IPS-15b (cell line): ENCODE measurements at regions not wholly inside any gene's neighbourhood (a gene's known extent, or its start where the extent isn't known, plus 50 kb on each side); places are given as distances from the start of the nearest gene placed in this dataset.
"Not testable (repeated sequence)": the region's sequence is repeated elsewhere in the genome, so short reads cannot be mapped to it uniquely, and the experiment has no call there.

Experiments used
- H3K27me3 ChIP-seq: one replicate; pipeline ENCODE4 v1.6.1; 2013; ENCODE audit warnings: low read length; ENCODE audit not compliant: control insufficient read depth, insufficient read depth
- H3K36me3 ChIP-seq: one replicate; pipeline ENCODE4 v1.6.1; 2013; ENCODE audit warnings: low read length; ENCODE audit not compliant: control insufficient read depth, insufficient read depth
- H3K4me1 ChIP-seq: one replicate; pipeline ENCODE4 v1.6.1; 2013; ENCODE audit warnings: mild to moderate bottlenecking, low read length; ENCODE audit not compliant: control insufficient read depth, insufficient read depth
- H3K4me3 ChIP-seq: one replicate; pipeline ENCODE4 v1.5.1; 2013; ENCODE audit warnings: low read depth, low read length
- H3K9ac ChIP-seq: one replicate; pipeline ENCODE4 v1.6.1; 2013; ENCODE audit warnings: low read depth, mild to moderate bottlenecking, low read length
- H3K9me3 ChIP-seq: one replicate; pipeline ENCODE4 v1.6.1; 2013; ENCODE audit warnings: mild to moderate bottlenecking, low read length; ENCODE audit not compliant: control insufficient read depth, insufficient read depth

DNA sequence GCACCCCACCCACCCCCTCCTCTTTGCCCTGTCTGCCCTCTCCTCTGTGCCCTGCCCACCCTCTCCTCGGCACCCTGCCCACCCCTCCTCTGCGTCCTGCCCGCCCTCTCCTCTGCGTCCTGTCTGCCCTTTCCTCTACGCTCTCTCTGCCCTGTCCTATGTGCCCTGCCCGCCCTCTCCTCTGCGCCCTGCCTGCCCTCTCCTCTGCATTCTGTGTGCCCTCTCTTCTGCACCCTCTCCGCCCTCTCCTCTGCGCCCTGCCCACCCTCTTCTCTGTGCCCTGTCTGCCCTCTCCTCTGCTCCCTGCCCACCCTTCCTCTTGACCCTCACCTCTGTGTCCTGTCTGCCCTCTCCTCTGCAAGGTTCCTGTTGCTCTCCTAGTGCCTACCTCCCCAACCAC lies 233.6 kb downstream of the SMAD2 start:
- H3K9me3 ChIP-seq = no peaks in the 10 kb centered on the region
- H3K4me1 ChIP-seq = no peaks in the 10 kb centered on the region
- H3K9ac ChIP-seq = no peak overlapping the region
- no peaks in the 10 kb centered on the region for H3K36me3 ChIP-seq
- no peak overlapping the region for H3K4me3 ChIP-seq
- H3K27me3 ChIP-seq = peaks cover 2% of the 10 kb centered on the region

GRCh38 chr18:47691611-47692010 lies 238.8 kb downstream of the SMAD2 start:
- Histone ChIP-seq H3K27me3 (peaks cover 2% of the 10 kb centered on the region), H3K4me3 (no peak overlapping the region), H3K36me3 (no peaks in the 10 kb centered on the region), H3K9me3 (no peaks in the 10 kb centered on the region), H3K9ac (no peak overlapping the region), H3K4me1 (no peaks in the 10 kb centered on the region)

DNA sequence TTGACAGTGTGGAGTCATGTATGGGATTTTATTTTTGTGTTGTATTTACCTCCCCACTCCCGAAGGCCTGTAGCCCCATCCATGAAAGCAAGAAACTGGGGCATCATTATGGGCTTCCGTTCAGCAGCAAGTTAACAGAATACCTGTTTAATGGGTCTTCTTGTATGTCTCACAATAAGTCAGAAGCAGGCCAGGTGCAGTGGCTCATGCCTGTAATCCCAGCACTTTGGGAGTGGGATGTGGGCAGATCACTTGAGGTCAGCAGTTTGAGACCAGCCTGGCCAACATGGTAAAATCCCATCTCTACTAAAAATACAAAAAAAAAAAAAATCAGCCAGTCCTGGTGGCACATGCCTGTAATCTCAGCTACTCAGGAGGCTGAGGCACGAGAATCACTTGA lies 239.7 kb downstream of the SMAD2 start:
- not testable (repeated sequence) for H3K9me3 ChIP-seq, H3K36me3 ChIP-seq, H3K27me3 ChIP-seq, H3K4me1 ChIP-seq, H3K4me3 ChIP-seq, H3K9ac ChIP-seq

DNA sequence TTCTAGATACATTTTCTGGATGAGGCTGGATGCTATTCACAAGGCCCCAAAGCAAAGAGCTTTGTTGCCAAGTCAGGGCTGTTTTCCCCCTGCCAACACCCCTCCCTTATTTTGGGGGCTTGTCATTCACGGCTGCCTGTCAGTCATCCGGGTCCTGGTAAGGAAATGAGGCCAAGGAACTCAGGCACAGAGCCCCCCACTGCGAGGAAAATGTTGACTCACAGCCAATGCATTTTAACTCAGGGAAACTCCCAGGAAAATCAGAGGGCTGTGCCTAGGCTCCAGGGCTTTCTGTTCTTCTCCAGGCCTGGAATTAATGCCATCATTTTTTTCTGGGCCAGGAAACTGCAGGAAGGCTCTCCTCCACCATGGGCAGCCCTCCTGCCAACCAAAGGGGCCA lies 241.1 kb downstream of the SMAD2 start:
- no peak overlapping the region for H3K4me3 ChIP-seq
- no peaks in the 10 kb centered on the region for H3K36me3 ChIP-seq
- H3K9me3 ChIP-seq = no peaks in the 10 kb centered on the region
- no peak overlapping the region for H3K9ac ChIP-seq
- H3K27me3 ChIP-seq = no peaks in the 10 kb centered on the region
- H3K4me1 ChIP-seq = no peaks in the 10 kb centered on the region

DNA sequence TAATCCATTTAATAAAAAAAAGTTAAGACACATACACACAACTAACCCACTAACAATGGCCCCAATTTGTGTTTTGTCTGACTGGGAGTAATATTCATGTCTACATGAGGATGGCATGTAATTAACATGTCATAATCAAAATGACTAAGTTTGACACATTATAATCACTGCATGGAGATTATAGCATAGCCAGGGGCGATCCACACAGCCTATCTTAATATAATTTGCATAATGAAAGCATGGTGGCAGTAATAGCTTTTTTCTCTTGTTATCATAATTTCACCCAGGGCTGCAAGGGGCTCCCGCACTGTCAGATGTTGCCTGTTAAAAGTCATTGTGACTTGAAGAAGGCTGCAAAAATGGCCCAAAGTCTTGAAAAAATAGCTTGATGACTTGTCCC lies 243.7 kb downstream of the SMAD2 start:
- no peaks in the 10 kb centered on the region for H3K4me1 ChIP-seq
- H3K9me3 ChIP-seq = no peaks in the 10 kb centered on the region
- H3K27me3 ChIP-seq = no peaks in the 10 kb centered on the region
- no peaks in the 10 kb centered on the region for H3K36me3 ChIP-seq
- no peak overlapping the region for H3K9ac ChIP-seq
- no peak overlapping the region for H3K4me3 ChIP-seq

- no peaks in the 10 kb centered on the region for H3K4me1 ChIP-seq
- no peaks in the 10 kb centered on the region for H3K9me3 ChIP-seq
- H3K4me3 ChIP-seq = no peak overlapping the region
- no peaks in the 10 kb centered on the region for H3K27me3 ChIP-seq
- H3K9ac ChIP-seq = no peak overlapping the region
- H3K36me3 ChIP-seq = no peaks in the 10 kb centered on the region
Observed at GRCh38 chr18:47683774-47684173, 246.7 kb downstream of the SMAD2 start.

DNA sequence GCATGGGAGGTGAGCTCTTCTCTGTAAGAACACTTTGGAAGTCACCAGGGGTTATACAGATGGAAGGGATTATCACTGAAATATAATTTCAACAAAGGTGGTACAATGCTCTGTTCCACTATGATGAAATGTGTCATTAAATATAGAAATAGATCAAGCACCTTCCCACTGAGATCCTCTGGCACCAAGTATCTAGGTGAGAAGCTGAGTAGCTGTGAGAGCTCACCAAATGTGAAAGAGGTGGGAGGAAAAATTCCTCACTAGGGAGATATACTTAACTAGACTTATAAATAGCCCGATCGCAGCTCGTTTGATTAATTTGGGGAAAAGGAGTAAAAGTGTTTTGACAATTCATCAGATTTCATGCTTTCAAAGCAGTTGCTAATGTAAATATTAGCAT lies 247.6 kb downstream of the SMAD2 start:
- Histone ChIP-seq H3K4me1 (no peaks in the 10 kb centered on the region), H3K27me3 (no peaks in the 10 kb centered on the region), H3K9ac (no peak overlapping the region), H3K36me3 (no peaks in the 10 kb centered on the region), H3K9me3 (no peaks in the 10 kb centered on the region), H3K4me3 (no peak overlapping the region)

DNA sequence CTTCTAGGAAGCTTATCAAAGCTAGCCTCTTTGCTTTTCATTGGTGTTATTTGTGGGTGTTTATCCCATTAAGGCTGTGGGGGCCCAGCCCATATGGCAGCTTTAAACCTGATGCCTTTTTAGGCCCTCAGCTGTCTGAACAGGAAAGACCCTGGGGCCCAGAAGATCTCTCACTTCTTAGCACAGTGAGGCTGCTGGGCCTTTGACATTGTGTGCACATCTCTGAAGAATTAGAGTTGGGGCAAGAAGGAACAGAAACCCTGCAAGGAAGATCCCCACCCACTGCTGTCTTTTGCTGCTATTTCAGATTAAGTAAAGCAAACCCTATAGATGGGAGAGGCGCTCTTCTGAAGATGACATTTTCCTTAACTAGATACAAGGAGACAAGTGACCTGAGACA lies 250.0 kb downstream of the SMAD2 start:
- H3K9me3 ChIP-seq = no peaks in the 10 kb centered on the region
- H3K27me3 ChIP-seq = no peaks in the 10 kb centered on the region
- H3K4me3 ChIP-seq = no peak overlapping the region
- no peak overlapping the region for H3K9ac ChIP-seq
- H3K36me3 ChIP-seq = no peaks in the 10 kb centered on the region
- H3K4me1 ChIP-seq = no peaks in the 10 kb centered on the region

DNA sequence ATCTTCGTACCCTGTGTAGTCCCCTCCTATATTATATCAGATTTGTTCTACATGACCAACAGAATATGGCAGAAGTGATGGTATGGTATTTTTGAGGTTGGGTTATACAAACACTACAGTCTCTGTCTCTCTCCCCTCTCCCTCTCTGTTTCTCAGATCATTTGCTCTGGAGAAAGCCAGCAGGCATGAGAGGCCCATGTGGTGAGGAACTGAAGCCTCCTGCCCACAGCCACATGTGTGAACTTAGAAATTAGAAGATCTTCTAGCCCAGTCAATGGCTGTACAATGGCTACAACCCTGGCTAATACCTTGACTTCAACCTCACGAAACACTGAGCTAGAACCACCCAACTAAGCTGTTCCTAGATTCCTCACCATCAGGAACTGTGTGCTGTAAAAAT lies 250.6 kb downstream of the SMAD2 start:
- Histone ChIP-seq H3K4me3 (no peak overlapping the region), H3K9me3 (no peaks in the 10 kb centered on the region), H3K27me3 (no peaks in the 10 kb centered on the region), H3K9ac (no peak overlapping the region), H3K36me3 (no peaks in the 10 kb centered on the region), H3K4me1 (no peaks in the 10 kb centered on the region)

GRCh38 chr18:47677952-47678351 lies 252.5 kb downstream of the SMAD2 start:
- H3K9ac ChIP-seq = no peak overlapping the region
- no peaks in the 10 kb centered on the region for H3K27me3 ChIP-seq
- no peaks in the 10 kb centered on the region for H3K36me3 ChIP-seq
- H3K4me3 ChIP-seq = no peak overlapping the region
- no peaks in the 10 kb centered on the region for H3K9me3 ChIP-seq
- H3K4me1 ChIP-seq = no peaks in the 10 kb centered on the region

- H3K27me3 ChIP-seq = peaks cover 2% of the 10 kb centered on the region
Observed at GRCh38 chr18:47669815-47670214, 260.6 kb downstream of the SMAD2 start.

GRCh38 chr18:47658498-47658897 lies 272.0 kb downstream of the SMAD2 start:
- Histone ChIP-seq H3K4me3 (no peak overlapping the region), H3K27me3 (no peaks in the 10 kb centered on the region), H3K36me3 (no peaks in the 10 kb centered on the region), H3K4me1 (no peaks in the 10 kb centered on the region), H3K9me3 (no peaks in the 10 kb centered on the region), H3K9ac (no peak overlapping the region)

More at GRCh38 chr18:47669815-47670214, 260.6 kb downstream of the SMAD2 start:
- Histone ChIP-seq H3K4me1 (peaks cover 5% of the 10 kb centered on the region), H3K9me3 (no peaks in the 10 kb centered on the region), H3K9ac (no peak overlapping the region), H3K36me3 (no peaks in the 10 kb centered on the region), H3K4me3 (no peak overlapping the region)

- no peak overlapping the region for H3K9ac ChIP-seq
- H3K36me3 ChIP-seq = no peaks in the 10 kb centered on the region
- no peaks in the 10 kb centered on the region for H3K9me3 ChIP-seq
- no peaks in the 10 kb centered on the region for H3K27me3 ChIP-seq
- no peaks in the 10 kb centered on the region for H3K4me1 ChIP-seq
- no peak overlapping the region for H3K4me3 ChIP-seq
Observed at GRCh38 chr18:47654988-47655387, 275.5 kb downstream of the SMAD2 start.
